ENCODE measurements at regions not wholly inside any gene's neighbourhood (a gene's known extent, or its start where the extent isn't known, plus 50 kb on each side); places are given as distances from the start of the nearest gene placed in this dataset.
A peak's percentile ranks its signal among the peaks of the same experiment; 100 is the strongest.

DNA sequence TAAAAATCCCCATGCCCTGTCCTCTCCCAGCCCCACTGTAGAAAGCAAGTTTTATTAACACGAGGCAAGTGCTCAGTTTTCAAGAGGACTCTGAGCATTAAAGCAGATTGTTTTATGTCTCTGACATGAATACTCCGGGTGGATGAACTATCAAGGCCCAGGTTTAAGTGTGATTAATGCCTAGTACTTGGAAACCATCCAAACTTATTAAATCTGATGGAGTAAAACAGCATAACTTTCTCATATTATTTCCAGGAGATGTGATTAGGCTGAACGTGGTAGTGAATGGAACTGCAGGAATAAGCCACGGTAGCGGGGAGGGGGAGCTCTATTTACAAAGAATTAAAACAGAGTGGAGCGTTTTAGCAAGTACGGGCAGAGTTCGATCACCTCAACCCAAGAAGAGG, 144.2 kb upstream of the RNF32 start:
- TF ChIP-seq, protein P1, sequence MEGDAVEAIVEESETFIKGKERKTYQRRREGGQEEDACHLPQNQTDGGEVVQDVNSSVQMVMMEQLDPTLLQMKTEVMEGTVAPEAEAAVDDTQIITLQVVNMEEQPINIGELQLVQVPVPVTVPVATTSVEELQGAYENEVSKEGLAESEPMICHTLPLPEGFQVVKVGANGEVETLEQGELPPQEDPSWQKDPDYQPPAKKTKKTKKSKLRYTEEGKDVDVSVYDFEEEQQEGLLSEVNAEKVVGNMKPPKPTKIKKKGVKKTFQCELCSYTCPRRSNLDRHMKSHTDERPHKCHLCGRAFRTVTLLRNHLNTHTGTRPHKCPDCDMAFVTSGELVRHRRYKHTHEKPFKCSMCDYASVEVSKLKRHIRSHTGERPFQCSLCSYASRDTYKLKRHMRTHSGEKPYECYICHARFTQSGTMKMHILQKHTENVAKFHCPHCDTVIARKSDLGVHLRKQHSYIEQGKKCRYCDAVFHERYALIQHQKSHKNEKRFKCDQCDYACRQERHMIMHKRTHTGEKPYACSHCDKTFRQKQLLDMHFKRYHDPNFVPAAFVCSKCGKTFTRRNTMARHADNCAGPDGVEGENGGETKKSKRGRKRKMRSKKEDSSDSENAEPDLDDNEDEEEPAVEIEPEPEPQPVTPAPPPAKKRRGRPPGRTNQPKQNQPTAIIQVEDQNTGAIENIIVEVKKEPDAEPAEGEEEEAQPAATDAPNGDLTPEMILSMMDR (IDR thresholded peaks at IDR 0.05; ENCODE audit: insufficient read depth, low read depth, low read length), result no peak
- TF ChIP-seq EZH2 (IDR thresholded peaks at IDR 0.05; ENCODE audit: insufficient read depth, low read length), result no peak
- DNase-seq (ENCODE audit: low read depth), result no peak
- no peak overlapping the region for H3K4me2 ChIP-seq (ENCODE audit: low read length)
- H3K79me2 ChIP-seq (ENCODE audit: insufficient read depth, low read length), result no peaks in the 10 kb centered on the region
- H3K9me3 ChIP-seq (ENCODE audit: insufficient read depth, low read depth, low read length), result peaks cover 5% of the 10 kb centered on the region
- no peaks in the 10 kb centered on the region for H3K4me1 ChIP-seq (ENCODE audit: insufficient read depth, low read length)
- H3K4me3 ChIP-seq (ENCODE audit: insufficient read depth, low read depth, low read length), result no peak overlapping the region
- FAIRE-seq, result no peak
- no peak overlapping the region for H3K27ac ChIP-seq (ENCODE audit: low read depth, low read length)
- H3K36me3 ChIP-seq (ENCODE audit: insufficient read depth, low read length), result no peaks in the 10 kb centered on the region
- Mint-ChIP-seq H3K27ac (ENCODE audit: unreplicated experiment) (no peak overlapping the region), H3K36me3 (ENCODE audit: low read depth, unreplicated experiment) (no peaks in the 10 kb centered on the region), H3K4me3 (ENCODE audit: unreplicated experiment) (no peak overlapping the region), H3K4me1 (ENCODE audit: low read depth, unreplicated experiment) (no peaks in the 10 kb centered on the region), H3K9me3 (ENCODE audit: unreplicated experiment) (peaks cover 2% of the 10 kb centered on the region), H3K27me3 (ENCODE audit: low read depth, unreplicated experiment) (peaks cover 12% of the 10 kb centered on the region)
- no peaks in the 10 kb centered on the region for H4K20me1 ChIP-seq (ENCODE audit: insufficient read depth, low read length)
- H3K9ac ChIP-seq (ENCODE audit: low read length), result no peak overlapping the region
- H2AFZ ChIP-seq (ENCODE audit: low read depth, low read length), result no peak overlapping the region
- H3K27me3 ChIP-seq (ENCODE audit: insufficient read depth, low read length), result no peaks in the 10 kb centered on the region

DNA sequence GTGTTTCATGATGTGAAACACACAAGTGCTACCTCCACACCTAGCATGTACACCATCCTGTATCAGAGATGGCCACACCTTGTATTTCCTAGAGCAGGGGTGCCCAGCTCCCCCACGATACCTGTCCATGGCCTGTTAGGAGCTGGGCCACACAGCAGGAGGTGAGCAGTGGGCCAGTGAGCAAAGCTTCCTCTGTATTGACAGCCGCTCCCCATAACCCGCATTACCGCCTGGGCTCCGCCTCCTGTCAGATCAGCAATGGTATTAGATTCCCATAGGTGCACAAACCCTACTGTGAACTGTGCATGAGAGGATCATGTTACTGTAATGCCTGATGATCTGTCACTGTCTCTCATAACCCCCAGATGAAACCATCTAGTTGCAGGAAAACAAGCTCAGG, 145.6 kb upstream of the RNF32 start:
- DNase-seq (ENCODE audit: low read depth), result no peak
- no peak overlapping the region for H3K27ac ChIP-seq (ENCODE audit: low read depth, low read length)
- H3K4me3 Mint-ChIP-seq (ENCODE audit: unreplicated experiment), result no peak overlapping the region
- H2AFZ ChIP-seq (ENCODE audit: low read depth, low read length), result no peak overlapping the region
- FAIRE-seq, result no peak
- H3K27me3 Mint-ChIP-seq (ENCODE audit: low read depth, unreplicated experiment), result peaks cover 12% of the 10 kb centered on the region
- H3K4me3 ChIP-seq (ENCODE audit: insufficient read depth, low read depth, low read length), result no peak overlapping the region
- no peaks in the 10 kb centered on the region for H3K4me1 Mint-ChIP-seq (ENCODE audit: low read depth, unreplicated experiment)
- no peaks in the 10 kb centered on the region for H3K27me3 ChIP-seq (ENCODE audit: insufficient read depth, low read length)
- H4K20me1 ChIP-seq (ENCODE audit: insufficient read depth, low read length), result no peaks in the 10 kb centered on the region
- no peak overlapping the region for H3K27ac Mint-ChIP-seq (ENCODE audit: unreplicated experiment)
- H3K79me2 ChIP-seq (ENCODE audit: insufficient read depth, low read length), result no peaks in the 10 kb centered on the region
- peaks cover 5% of the 10 kb centered on the region for H3K9me3 ChIP-seq (ENCODE audit: insufficient read depth, low read depth, low read length)
- H3K9me3 Mint-ChIP-seq (ENCODE audit: unreplicated experiment), result no peaks in the 10 kb centered on the region
- no peak overlapping the region for H3K4me2 ChIP-seq (ENCODE audit: low read length)
- H3K9ac ChIP-seq (ENCODE audit: low read length), result no peak overlapping the region
- no peaks in the 10 kb centered on the region for H3K4me1 ChIP-seq (ENCODE audit: insufficient read depth, low read length)
- TF ChIP-seq EZH2 (IDR thresholded peaks at IDR 0.05; ENCODE audit: insufficient read depth, low read length), result no peak
- TF ChIP-seq, protein P1 (IDR thresholded peaks at IDR 0.05; ENCODE audit: insufficient read depth, low read depth, low read length), result no peak
- no peaks in the 10 kb centered on the region for H3K36me3 ChIP-seq (ENCODE audit: insufficient read depth, low read length)
- no peaks in the 10 kb centered on the region for H3K36me3 Mint-ChIP-seq (ENCODE audit: low read depth, unreplicated experiment)

GRCh38 chr7:156493942-156494341, 146.6 kb upstream of the RNF32 start:
- Histone ChIP-seq H4K20me1 (ENCODE audit: insufficient read depth, low read length) (no peaks in the 10 kb centered on the region), H3K4me2 (ENCODE audit: low read length) (no peak overlapping the region), H2AFZ (ENCODE audit: low read depth, low read length) (no peak overlapping the region), H3K9ac (ENCODE audit: low read length) (no peak overlapping the region), H3K79me2 (ENCODE audit: insufficient read depth, low read length) (no peaks in the 10 kb centered on the region), H3K36me3 (ENCODE audit: insufficient read depth, low read length) (no peaks in the 10 kb centered on the region), H3K27me3 (ENCODE audit: insufficient read depth, low read length) (no peaks in the 10 kb centered on the region), H3K4me1 (ENCODE audit: insufficient read depth, low read length) (no peaks in the 10 kb centered on the region), H3K27ac (ENCODE audit: low read depth, low read length) (no peak overlapping the region), H3K4me3 (ENCODE audit: insufficient read depth, low read depth, low read length) (no peak overlapping the region), H3K9me3 (ENCODE audit: insufficient read depth, low read depth, low read length) (peaks cover 4% of the 10 kb centered on the region)
- H3K36me3 Mint-ChIP-seq (ENCODE audit: low read depth, unreplicated experiment), result no peaks in the 10 kb centered on the region
- peaks cover 12% of the 10 kb centered on the region for H3K27me3 Mint-ChIP-seq (ENCODE audit: low read depth, unreplicated experiment)
- H3K27ac Mint-ChIP-seq (ENCODE audit: unreplicated experiment), result no peak overlapping the region
- peak; percentile 12 for DNase-seq (ENCODE audit: low read depth)
- TF ChIP-seq, protein P1 (IDR thresholded peaks at IDR 0.05; ENCODE audit: insufficient read depth, low read depth, low read length), result no peak
- no peak for TF ChIP-seq EZH2 (IDR thresholded peaks at IDR 0.05; ENCODE audit: insufficient read depth, low read length)
- no peaks in the 10 kb centered on the region for H3K9me3 Mint-ChIP-seq (ENCODE audit: unreplicated experiment)
- no peak for FAIRE-seq
- no peaks in the 10 kb centered on the region for H3K4me1 Mint-ChIP-seq (ENCODE audit: low read depth, unreplicated experiment)
- no peak overlapping the region for H3K4me3 Mint-ChIP-seq (ENCODE audit: unreplicated experiment)
